ENCODE measurements at regions not wholly inside any gene's neighbourhood (a gene's known extent, or its start where the extent isn't known, plus 50 kb on each side); places are given as distances from the start of the nearest gene placed in this dataset.

DNA sequence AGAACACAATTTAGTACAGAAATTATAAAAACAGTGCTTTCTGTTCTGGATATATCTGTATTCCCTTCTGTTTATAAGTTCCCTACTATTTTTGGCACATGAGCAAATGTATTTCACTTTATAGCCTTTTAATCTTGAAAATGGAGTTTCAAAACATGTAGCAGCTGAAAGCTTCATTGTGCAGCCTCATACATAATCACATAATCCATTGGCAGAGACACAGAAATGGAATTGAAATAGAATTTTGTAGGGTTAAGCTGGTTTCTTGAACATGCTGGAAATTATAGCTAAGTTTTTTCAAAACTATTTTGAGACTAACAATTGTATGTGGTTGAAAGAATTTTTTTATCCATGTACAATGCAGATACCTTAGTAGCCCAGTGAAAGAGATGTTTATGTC is 614.3 kb upstream of the MDGA2 start:
- TF ChIP-seq, protein P1, sequence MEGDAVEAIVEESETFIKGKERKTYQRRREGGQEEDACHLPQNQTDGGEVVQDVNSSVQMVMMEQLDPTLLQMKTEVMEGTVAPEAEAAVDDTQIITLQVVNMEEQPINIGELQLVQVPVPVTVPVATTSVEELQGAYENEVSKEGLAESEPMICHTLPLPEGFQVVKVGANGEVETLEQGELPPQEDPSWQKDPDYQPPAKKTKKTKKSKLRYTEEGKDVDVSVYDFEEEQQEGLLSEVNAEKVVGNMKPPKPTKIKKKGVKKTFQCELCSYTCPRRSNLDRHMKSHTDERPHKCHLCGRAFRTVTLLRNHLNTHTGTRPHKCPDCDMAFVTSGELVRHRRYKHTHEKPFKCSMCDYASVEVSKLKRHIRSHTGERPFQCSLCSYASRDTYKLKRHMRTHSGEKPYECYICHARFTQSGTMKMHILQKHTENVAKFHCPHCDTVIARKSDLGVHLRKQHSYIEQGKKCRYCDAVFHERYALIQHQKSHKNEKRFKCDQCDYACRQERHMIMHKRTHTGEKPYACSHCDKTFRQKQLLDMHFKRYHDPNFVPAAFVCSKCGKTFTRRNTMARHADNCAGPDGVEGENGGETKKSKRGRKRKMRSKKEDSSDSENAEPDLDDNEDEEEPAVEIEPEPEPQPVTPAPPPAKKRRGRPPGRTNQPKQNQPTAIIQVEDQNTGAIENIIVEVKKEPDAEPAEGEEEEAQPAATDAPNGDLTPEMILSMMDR (IDR thresholded peaks at IDR 0.05) = no peak
- TF ChIP-seq EP300 (IDR thresholded peaks at IDR 0.05) = no peak

All from ovary (tissue), 3 donors.